C4-2B (cell line): ENCODE measurements at regions not wholly inside any gene's neighbourhood (a gene's known extent, or its start where the extent isn't known, plus 50 kb on each side); places are given as distances from the start of the nearest gene placed in this dataset.

Source experiments
- CTCF ChIP-seq: fragments of 450-650 bp; conservative IDR thresholded peaks from 2 replicates; pipeline ENCODE4 v1.5.1; 2017; ENCODE audit warnings: mild to moderate bottlenecking
- ZFX ChIP-seq: fragments of 450-650 bp; IDR thresholded peaks from 2 replicates; pipeline ENCODE4 v1.6.1; 2017

- no peak for TF ChIP-seq CTCF
- no peak for TF ChIP-seq ZFX
These were observed 133.5 kb upstream of the IL12B start for GRCh38 chr5:159463590-159464321.
